HG03442 (cell line): ENCODE measurements at regions not wholly inside any gene's neighbourhood (a gene's known extent, or its start where the extent isn't known, plus 50 kb on each side); places are given as distances from the start of the nearest gene placed in this dataset.
A peak's percentile ranks its signal among the peaks of the same experiment; 100 is the strongest.

Experiments used
- ATAC-seq: cut with Tn5 transposase; IDR thresholded peaks from one replicate; pipeline ENCODE4 v1.9.1; 2021; ENCODE audit warnings: mild to moderate bottlenecking, moderate library complexity; ENCODE audit not compliant: unreplicated experiment

DNA sequence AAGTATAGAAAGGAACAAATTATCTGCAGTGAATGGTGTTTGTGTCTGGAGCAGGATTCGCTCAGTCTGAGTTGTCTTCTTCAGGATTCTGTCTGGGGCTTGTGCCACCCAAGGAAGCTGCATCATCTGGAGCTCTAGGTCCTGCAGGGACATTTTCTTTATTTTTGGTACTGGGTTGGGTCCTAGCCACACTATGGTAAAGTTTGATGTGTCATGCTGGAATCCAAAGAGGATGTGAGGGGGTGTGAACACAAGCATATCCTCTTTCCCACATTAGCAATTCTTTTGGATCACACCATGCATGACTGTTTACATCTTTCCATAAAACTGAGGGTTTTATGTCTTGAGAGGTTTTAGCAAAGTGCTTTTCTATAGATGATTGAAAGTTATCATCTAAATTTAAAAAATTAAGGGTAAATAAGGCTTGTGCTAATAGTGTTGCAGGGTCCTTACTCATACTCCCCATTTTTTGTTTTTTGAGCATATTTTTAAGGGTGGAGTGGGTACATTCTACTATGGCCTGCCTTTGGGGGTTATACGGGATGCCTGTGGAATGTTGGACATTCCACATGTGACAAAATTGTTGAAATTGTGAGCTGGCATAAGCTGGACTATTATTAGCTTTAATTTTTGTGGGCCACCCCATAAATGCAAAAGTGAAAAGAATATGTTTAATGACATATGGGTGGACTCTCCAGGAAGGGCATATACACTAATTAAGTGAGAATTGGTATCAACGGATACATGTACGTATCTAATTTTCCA, 152.0 kb upstream of the HMCN1 start:
- ATAC-seq = no peak

DNA sequence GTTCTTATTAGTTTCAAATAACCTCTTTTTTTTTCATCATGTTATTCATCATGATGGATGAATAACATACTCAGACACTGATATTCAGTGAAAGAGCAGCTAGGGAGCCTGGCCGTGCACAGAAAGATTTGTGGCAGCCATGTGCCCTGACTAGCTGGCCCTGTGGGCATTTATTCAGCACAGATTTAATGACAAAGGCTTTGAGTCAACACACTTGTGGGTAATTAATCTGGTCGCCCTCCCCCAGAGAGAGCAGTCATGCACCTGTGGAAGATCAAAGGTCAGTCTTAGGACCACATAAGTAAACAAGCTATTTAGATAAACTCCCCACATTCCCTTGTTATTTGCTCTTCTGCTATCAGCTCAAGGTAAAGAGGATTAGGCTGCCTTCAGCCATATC, 153.2 kb upstream of the HMCN1 start:
- ATAC-seq = no peak

DNA sequence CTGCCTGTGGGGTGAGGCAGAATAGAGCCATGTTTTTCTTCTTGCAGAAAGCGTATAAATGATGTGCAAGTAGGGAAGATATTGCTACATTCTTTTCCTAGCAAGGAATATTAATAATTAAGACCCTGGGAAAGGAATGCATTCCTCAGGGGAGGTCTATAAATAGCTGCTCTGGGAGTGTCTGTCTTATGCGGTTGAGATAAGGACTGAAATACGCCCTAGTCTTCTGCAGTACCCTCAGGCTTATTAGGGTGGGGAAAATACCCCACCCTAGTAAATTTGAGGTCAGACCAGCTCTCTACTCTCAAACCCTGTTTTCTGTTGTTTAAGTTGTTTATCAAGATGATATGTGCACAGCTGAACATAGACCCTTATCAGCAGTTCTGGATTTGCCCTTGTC, 155.9 kb upstream of the HMCN1 start:
- ATAC-seq = no peak

DNA sequence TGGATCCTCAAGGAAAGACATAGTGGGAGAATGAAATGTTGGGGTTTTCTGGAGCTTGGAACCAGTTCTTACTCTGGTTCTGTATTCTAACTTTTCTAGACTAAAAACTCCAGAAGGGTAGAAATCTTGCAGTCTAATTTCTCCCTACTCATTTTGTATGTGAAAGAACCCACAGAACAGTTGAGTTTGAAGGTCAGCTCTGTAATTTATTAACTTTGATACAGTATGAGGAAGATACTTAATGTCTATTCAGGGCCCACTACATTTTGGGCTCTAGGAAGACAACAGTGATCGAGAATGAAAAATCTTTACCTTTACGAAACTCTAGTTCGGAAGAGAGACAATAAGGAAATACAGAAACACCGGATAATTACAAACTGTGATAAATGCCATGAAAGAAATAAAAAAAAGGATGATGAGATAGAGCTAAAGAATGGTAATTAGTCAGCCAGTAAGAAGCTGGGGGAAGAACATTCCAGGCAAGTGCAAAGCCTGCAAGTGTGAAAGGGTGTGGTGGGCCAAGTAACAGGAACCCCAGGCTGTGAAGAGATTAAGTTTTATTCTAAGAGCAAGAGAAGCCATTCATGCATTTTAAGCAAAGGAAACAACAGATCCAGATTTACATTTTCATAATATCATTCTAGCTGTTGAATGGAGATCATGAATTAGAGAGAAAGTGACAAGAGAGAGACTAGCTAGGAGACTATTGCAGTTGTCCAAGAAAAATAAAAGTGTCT, 159.9 kb upstream of the HMCN1 start:
- no peak for ATAC-seq

DNA sequence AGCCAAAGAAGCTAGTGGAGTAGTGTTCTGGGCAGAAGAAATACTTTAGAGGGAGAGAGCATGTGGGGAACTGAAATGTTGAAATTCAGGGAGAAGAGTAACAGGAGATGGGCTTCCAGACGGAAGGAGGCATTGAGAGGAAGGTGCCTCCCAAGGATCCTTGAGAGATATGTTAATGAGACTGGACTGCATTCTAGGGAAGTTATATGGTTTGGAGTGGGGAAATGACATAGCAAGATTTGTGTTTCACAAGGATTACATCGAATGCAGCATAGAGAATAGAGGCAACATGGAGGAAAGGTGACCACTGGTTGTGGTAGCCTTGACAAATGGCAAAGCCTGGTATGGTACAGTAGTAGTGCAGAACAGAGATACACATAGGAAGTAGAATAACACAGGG, 160.5 kb upstream of the HMCN1 start:
- no peak for ATAC-seq

DNA sequence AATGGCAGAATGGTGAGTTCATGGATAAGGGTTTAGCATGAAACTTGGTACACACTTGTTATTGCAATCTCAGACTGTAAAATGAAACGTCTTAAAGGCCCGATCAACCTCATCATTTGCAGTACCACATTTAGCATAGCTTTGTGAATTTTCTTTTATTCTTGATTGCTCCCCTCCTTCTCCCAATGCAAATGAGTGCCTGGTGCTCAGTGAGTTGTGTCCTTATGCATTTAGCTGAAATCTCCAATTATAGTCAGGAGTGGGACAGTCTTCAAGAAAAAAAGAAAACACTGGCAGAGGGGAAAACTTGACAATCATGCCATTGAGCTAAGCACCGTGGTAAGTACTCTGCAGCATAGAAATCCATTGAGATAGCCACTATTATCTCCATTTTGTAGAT, 161.0 kb upstream of the HMCN1 start:
- no peak for ATAC-seq

DNA sequence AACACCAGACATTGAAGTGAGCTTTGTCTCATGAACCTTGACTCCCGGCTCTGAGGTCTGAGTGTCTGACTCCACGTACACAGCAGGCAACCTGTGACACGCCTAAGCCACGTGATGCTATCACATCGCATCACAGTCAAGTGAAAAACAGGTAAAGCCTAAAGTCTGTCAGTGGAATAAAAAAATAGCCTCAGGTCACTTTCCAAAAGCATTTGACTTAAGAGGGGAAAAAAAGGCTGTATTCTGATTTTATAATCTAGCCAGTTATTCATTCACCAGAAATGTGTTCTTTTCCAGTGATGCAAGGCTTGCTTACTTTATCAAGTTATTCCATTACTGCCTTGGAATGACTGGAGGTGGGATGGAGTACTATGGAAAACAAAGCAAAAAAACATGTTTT, 163.2 kb upstream of the HMCN1 start:
- no peak for ATAC-seq

DNA sequence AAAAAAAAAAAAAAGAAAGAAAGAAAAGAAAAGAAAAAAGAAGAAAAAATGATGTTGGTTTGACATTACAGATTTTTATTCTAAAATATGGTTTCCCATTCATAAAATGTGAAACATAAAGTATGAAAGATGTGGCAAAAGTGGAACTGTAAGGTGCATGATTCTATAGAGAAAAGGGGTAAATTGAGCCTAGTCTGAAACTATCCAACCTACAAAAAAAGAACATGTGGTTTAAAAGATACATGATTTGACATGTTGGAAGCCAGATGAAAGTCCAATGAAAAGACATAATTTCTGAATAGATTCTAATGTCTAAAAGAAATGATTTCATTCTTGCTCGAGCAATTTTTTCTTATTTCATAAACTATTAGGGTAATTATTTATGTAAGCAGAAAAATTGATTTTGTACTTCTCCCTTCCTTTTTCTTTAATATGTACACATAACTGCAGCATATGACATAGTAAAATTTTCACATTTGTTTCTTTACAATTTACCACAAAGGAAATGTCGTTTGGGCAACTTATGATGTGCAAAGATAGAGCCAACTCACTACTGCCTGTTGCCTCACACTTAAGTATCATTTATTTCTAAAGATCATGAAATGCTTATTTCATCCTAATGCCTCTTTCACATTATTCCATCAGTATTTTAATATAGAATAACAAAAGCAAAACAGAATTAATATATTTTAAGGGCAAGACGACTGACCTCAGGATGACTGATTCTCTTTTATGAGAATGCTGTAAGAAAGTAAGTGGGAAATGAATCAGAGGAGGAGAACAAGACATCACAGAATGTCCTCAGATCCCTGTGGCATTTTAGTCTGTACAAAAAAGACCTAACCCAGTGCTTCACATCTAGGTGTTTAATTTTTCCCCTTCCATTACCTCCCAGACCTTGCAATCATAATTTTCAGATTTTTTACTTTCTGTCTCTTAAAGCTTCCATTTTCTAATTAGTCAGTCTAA, 165.8 kb upstream of the HMCN1 start:
- ATAC-seq = peak; percentile 41

DNA sequence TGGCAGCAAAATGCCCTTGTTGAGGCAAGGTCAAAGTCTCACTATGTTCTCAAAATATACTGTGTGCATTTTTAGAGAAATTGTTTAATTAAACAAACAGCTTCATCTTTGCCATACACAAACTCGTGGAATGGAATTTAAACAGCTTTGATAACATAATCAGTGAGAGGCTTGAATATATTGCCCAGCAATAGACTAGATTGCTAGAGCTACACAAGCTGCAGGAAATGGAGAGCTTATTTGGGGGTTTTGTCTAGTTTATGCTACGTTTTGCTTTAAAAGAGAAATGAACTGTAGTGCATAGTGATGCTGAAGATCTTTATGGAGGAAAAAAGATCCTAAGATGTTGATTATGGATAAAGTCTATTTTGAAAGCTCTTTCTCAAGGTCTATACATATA, 166.8 kb upstream of the HMCN1 start:
- no peak for ATAC-seq

DNA sequence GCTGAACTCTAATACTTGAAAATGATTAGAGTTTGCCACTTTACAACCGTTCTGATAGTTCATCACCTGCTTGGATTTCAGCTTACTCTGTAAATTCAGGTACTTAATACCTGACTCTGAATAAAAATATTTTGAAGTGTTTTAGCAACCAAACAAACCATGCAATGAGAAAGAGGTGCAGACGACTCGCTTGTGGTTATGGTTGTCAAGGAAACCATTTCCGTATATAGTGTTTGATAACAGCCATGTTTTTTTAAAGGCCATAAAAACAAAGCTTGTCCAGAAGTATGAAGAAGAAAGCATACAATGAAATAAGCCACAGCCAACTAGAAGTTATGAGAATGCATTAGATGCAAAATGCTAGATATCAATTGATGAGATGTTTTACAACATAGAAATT, 167.2 kb upstream of the HMCN1 start:
- ATAC-seq = peak; percentile 63

DNA sequence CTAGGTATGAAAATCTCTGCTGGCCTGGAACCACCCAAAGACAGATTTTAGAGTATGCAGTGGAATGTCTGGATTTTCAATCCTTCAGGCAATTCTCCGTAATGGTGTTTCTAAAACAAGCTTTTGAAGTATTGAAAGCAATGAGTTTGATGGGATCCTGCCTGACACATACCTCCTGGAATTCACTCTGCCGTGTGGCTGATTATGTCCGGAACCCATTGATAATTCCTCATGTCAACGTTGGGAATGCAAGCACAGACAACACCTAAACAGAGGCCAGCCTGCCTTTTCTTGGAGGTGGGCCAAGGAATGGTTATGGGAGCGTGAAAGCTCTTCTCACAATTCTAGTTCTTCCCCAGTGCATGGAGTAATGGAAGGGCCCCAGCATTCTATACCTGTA, 168.9 kb upstream of the HMCN1 start:
- no peak for ATAC-seq

DNA sequence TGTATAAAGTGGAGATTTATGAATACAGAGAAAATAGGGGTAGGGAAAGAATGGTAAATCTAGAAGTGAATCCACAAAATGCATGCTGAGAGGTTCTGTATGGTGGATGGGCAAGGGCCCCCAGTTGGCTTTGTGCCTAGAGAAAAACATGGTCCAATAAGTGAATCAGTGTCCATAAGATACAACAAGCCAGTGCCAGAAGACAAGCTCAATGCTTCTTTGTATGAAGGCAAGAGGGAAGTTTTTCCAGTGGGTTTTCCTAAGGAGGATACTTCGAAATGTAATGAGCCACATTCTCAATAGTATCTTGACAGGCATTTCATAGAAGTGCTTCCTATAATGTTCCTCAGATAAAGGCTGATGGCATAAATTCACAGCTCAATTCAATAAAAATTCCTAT, 169.4 kb upstream of the HMCN1 start:
- no peak for ATAC-seq

DNA sequence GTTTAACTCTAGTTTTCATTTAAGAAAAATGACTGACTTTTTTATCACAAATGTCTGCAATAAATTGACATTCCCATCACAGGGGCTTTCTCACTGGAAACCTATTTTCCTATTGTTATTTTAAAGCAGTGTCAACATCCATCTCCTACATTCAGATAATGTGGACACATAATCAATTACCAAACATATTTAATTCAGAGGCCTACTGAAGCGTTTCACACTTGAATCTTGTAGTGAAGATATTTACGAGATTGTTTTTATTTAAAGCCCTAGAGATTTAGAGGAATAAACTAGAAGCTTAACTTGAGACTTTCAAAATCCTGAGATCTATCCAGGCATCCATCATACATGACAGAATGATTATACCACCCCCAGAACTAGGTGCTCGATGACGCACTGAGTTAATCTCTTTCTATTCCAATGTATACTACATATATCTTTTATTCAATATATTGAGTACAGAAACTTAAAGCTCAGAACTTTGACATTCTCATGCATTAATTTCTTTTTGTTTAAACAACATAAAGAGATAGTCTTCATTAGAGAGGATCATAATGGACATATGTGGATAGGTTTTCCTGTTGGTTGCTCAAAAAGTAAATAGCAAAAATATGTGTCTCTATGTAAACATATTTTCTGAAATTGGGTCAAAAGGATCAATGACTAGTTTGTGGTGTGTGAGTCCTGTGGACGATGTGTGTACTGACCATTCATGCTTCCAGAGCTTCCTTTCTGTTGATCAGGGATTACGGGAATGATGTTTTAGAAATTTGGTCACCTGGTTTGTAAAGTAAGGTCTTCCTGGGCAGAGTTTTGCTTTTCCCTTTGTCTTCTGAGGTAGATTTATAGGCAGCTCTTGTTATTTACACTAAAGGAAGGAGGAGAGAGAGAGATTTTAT, 171.5 kb upstream of the HMCN1 start:
- no peak for ATAC-seq

DNA sequence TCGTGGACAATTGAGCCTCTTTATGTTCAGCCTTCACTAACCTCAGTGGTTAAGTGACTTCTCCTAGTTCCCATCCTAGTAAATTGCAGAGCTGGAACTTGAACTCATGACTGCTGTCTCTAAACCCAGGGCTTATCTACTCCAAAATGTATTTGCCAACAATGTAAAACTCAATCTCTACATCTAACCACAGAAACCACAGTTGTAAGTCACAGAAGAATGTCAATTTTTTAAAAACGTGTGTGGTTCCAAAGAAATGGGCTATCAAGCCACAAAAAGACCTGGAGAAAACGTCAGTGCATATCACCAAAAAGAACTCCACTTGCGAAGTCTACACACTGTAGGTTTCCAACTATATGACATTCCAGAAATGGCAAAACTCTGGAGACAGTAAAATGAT, 172.6 kb upstream of the HMCN1 start:
- ATAC-seq = no peak

DNA sequence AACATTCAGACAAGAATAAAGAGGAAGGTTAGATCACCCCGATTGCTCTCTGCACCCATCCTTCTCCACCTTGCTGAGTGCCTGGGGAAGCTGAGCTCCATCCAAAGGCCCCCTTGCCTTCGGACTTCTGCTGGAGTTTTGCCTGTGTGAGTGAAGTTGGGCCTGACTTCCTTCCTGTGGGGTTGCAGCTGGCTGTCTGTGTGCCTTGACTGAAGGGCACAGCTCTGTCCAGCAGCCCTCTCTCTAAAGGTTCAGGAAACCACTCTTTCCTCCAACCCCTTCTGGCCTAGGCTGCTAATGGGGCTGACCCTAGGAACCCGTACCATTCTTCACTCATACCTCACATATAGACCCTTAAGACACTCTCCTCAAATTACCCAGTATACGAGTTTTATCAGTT, 173.4 kb upstream of the HMCN1 start:
- no peak for ATAC-seq

DNA sequence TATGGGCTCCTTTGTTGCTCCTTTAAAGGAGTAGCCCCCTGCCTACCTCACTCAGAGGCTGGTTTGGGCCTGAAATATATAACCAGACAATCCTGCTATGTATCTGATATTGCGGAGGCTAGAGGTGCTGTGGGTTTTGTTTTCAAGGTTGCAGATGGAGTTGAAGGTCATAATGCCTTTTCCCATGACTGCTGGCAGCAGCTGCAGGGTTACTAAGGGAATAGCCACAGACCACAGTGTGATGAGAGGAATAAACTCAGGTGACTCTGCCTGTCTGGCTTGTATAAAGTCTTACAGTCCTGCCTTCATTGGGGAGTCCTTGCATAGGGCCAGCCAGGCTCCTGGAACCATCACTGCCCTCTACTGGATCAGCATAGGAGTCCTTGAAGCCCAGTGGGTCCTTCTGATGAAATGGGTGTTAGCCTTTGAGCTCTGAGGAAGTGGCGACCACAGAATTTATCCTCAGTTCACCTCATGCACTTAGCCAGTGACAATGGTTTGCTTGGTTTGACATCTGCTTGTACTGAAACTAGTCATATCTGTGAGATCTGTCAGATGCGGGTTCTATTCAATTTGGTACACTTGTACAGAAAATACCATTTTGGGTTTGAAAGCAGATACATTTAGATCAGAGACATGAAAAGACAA, 174.4 kb upstream of the HMCN1 start:
- ATAC-seq = peak; percentile 98

DNA sequence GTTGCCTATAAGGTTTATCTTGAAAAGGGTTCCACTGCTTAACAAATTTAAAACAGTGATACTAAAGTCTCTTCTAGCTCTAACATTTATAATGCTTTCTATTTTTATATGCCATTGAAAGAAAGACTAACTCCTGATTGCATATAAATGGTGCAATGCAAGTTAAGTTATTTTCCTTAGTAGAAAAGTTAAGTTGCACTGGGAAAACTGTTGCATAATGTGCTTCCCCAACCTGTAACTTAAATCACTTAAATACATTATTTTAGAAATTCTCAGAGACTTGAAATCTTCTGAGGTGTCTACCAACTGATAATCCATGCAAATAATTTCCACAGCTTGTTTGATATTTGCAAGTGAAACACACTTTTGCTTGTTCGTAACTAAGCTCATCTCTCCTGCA, 175.0 kb upstream of the HMCN1 start:
- ATAC-seq = no peak

DNA sequence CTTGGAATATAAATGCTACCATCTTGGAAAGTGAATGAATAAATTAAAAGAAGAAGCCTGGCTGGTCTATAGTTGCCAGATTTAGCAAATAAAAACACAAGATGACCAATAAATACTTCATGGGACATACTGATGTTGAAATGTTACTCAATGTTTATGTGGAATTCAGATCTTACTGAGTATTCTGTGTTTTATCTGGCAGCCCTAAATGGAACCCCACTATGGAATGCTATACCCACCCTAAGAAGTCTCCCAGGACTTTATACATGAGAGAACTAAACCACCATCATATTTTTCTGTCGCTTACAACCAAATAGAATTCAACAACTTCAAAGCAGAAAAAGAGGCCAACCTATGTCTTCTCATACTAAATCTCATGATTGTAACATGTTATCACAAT, 177.6 kb upstream of the HMCN1 start:
- ATAC-seq = no peak

DNA sequence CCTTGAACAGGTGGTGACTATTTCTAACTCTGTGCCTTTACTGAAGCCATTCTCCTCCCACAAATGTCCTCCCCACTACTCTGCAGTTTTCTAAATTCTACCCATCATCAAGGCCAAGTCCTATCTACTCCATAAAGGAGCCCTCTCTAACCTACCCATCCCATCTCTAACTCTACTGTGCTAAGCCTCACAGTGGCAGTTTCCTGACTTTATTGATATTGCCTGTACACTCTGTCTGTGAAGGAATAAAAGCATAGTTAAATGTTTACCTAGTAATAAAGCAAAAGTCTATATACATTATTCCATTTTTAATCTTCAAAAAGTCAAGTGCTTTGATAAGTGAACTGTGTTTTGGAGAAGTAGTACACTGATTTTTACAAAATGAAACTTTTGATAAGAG, 178.4 kb upstream of the HMCN1 start:
- no peak for ATAC-seq

DNA sequence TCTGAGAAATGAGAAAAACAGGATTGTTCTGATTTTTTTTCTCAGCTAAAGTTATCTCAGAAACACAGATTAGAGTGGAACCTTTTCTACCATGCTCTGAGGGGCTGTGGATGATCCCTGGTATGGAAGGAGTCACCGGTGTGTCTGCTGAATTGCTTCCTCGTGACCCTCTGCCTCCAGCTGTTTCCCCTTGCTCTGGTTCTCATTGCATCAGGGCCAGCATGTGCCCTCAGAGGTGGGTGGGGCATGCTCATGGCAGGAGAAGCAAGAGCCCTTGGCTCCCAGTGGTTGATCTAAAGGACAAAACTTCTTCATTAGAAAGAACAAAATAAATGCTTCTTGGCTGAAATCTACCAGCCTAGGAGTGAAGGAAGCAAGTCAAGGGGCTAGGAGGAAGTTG, 183.2 kb upstream of the HMCN1 start:
- no peak for ATAC-seq
